Activated CD4-positive, alpha-beta T cell treated with anti-CD3 and anti-CD28 coated beads, Interleukin-2, Interleukin-6, amounts not matched to agents 100 ng/mL and 50 ng/mL, durations not matched to agents 16 hours and 8 hours (primary cell): ENCODE measurements at regions not wholly inside any gene's neighbourhood (a gene's known extent, or its start where the extent isn't known, plus 50 kb on each side); places are given as distances from the start of the nearest gene placed in this dataset.

Source experiments
- DNase-seq: peaks from one replicate; pipeline ENCODE4 v3.0.0-alpha.2; 2020

GRCh38 chr13:84399320-84400085 is 517.2 kb upstream of the SLITRK1 start:
- DNase-seq = no peak

GRCh38 chr13:84393981-84394625 is 511.8 kb upstream of the SLITRK1 start:
- DNase-seq = no peak

GRCh38 chr13:84380866-84381265 is 498.6 kb upstream of the SLITRK1 start:
- DNase-seq = no peak

- DNase-seq = no peak
Measured at GRCh38 chr13:84377106-84377505, 494.8 kb upstream of the SLITRK1 start.

GRCh38 chr13:84366506-84366905 is 484.2 kb upstream of the SLITRK1 start:
- no peak for DNase-seq

- no peak for DNase-seq
Measured at GRCh38 chr13:84362777-84363176, 480.5 kb upstream of the SLITRK1 start.

GRCh38 chr13:84360822-84361221 is 478.5 kb upstream of the SLITRK1 start:
- DNase-seq = no peak

- no peak for DNase-seq
Measured at GRCh38 chr13:84358601-84359000, 476.3 kb upstream of the SLITRK1 start.

- no peak for DNase-seq
Measured at GRCh38 chr13:84352946-84353345, 470.7 kb upstream of the SLITRK1 start.

- no peak for DNase-seq
Measured at GRCh38 chr13:84339456-84339855, 457.2 kb upstream of the SLITRK1 start.

GRCh38 chr13:84332346-84332745 is 450.1 kb upstream of the SLITRK1 start:
- no peak for DNase-seq

GRCh38 chr13:84315527-84315926 is 433.3 kb upstream of the SLITRK1 start:
- no peak for DNase-seq

- no peak for DNase-seq
Measured at GRCh38 chr13:84303035-84303434, 420.8 kb upstream of the SLITRK1 start.

- no peak for DNase-seq
Measured at GRCh38 chr13:84297251-84297650, 415.0 kb upstream of the SLITRK1 start.

GRCh38 chr13:84296401-84296800 is 414.1 kb upstream of the SLITRK1 start:
- DNase-seq = no peak

GRCh38 chr13:84294576-84294975 is 412.3 kb upstream of the SLITRK1 start:
- no peak for DNase-seq

- no peak for DNase-seq
Measured at GRCh38 chr13:84290386-84290785, 408.1 kb upstream of the SLITRK1 start.

GRCh38 chr13:84279166-84279565 is 396.9 kb upstream of the SLITRK1 start:
- DNase-seq = no peak

- no peak for DNase-seq
Measured at GRCh38 chr13:84272877-84273562, 390.7 kb upstream of the SLITRK1 start.

GRCh38 chr13:84265257-84265764 is 383.0 kb upstream of the SLITRK1 start:
- DNase-seq = no peak

GRCh38 chr13:84263354-84264069 is 381.2 kb upstream of the SLITRK1 start:
- DNase-seq = no peak

GRCh38 chr13:84255226-84255797 is 373.0 kb upstream of the SLITRK1 start:
- DNase-seq = no peak

GRCh38 chr13:84249463-84249862 is 367.2 kb upstream of the SLITRK1 start:
- DNase-seq = no peak
